ENCODE measurements at regions not wholly inside any gene's neighbourhood (a gene's known extent, or its start where the extent isn't known, plus 50 kb on each side); places are given as distances from the start of the nearest gene placed in this dataset.

DNA sequence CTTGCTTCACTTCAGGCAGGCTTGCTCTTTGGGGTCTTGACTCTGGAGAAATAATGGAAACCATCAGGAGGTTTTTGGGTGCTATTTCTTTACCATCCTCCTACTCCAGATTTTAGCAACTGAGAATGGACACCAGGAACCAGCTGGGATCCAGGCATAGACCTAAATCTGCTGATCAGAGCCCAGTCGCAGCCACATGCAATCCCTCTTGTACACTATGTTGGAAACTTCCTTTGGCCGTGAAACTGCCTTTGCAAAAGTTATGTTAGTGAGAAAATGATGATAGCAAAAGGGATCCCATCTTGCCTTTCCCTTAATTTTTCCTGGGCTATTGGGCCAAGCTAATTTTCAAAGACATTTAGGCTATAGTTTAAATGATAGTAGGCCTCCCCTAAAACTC is 158.8 kb upstream of the ARL4C start:
- H2BK120ac ChIP-seq (ENCODE audit: low read depth, low read length, poor library complexity, severe bottlenecking): no peak overlapping the region
- no peak overlapping the region for H3K56ac ChIP-seq (ENCODE audit: insufficient read length, low read depth, low read length)
- H3K36me3 Mint-ChIP-seq (ENCODE audit: insufficient read depth in 1 of 3, low read depth in 3 of 3): peaks cover 0 to 8% (median 0%) of the 10 kb centered on the region in 3 experiments; a peak in 4 of 7 replicates
- peaks cover 3% of the 10 kb centered on the region in 2 experiments; a peak in 3 of 4 replicates for H3K4me1 Mint-ChIP-seq
- no peak overlapping the region for H4K91ac ChIP-seq (ENCODE audit: insufficient read length, low read depth, low read length)
- H3K27me3 ChIP-seq (ENCODE audit: insufficient read depth, low read length): no peaks in the 10 kb centered on the region
- H3K4me1 ChIP-seq (ENCODE audit: insufficient read depth, low read length): no peaks in the 10 kb centered on the region
- H3K27ac Mint-ChIP-seq: no peak overlapping the region
- H3K79me2 ChIP-seq (ENCODE audit: insufficient read depth, low read length): no peaks in the 10 kb centered on the region
- H3K27me3 Mint-ChIP-seq (ENCODE audit: low read depth): no peaks in the 10 kb centered on the region; the same call in 1 of the 2 replicates
- no CpG with 5 or more reads among the region's 2 CpGs for WGBS (ENCODE audit: extremely low coverage, insufficient read length, low lambda C conversion rate)
- H3K23ac ChIP-seq (ENCODE audit: insufficient read length, low read depth, low read length): no peak overlapping the region
- DNase-seq: no peak
- H2BK20ac ChIP-seq (ENCODE audit: low read depth, low read length, poor library complexity, severe bottlenecking): no peak overlapping the region
- H4K5ac ChIP-seq (ENCODE audit: insufficient read length, low read depth, low read length): no peak overlapping the region
- no peak overlapping the region for H2AK5ac ChIP-seq (ENCODE audit: insufficient read length, low read length)
- no peak overlapping the region for H3K14ac ChIP-seq (ENCODE audit: insufficient read depth, low read length)
- H4K8ac ChIP-seq (replicated peaks; ENCODE audit: insufficient read length, low read depth, low read length): no peak overlapping the region
- H3K23me2 ChIP-seq (ENCODE audit: insufficient read length, low read depth, low read length, poor library complexity, severe bottlenecking): no peaks in the 10 kb centered on the region
- no peaks in the 10 kb centered on the region for H4K20me1 ChIP-seq (ENCODE audit: control insufficient read depth, insufficient read depth, insufficient read length)
- no peak overlapping the region for H3K18ac ChIP-seq (ENCODE audit: insufficient read length, low read depth, low read length)
- H3K4me2 ChIP-seq (ENCODE audit: insufficient read depth, insufficient read length, low read length): no peak overlapping the region
- no peak overlapping the region for H3K4ac ChIP-seq (ENCODE audit: low read depth, low read length)
- no peak overlapping the region for H2BK12ac ChIP-seq (ENCODE audit: insufficient read length, low read depth, low read length)
- H3K4me3 Mint-ChIP-seq: no peak overlapping the region
- no peaks in the 10 kb centered on the region for H3K9me3 ChIP-seq (ENCODE audit: control insufficient read depth, low read depth, low read length)
- peaks cover 0 to 7% of the 10 kb centered on the region in 2 experiments; a peak in 2 of 5 replicates for H3K9me3 Mint-ChIP-seq
- H2AFZ ChIP-seq (ENCODE audit: low read length): no peak overlapping the region
- TF ChIP-seq, protein P1, sequence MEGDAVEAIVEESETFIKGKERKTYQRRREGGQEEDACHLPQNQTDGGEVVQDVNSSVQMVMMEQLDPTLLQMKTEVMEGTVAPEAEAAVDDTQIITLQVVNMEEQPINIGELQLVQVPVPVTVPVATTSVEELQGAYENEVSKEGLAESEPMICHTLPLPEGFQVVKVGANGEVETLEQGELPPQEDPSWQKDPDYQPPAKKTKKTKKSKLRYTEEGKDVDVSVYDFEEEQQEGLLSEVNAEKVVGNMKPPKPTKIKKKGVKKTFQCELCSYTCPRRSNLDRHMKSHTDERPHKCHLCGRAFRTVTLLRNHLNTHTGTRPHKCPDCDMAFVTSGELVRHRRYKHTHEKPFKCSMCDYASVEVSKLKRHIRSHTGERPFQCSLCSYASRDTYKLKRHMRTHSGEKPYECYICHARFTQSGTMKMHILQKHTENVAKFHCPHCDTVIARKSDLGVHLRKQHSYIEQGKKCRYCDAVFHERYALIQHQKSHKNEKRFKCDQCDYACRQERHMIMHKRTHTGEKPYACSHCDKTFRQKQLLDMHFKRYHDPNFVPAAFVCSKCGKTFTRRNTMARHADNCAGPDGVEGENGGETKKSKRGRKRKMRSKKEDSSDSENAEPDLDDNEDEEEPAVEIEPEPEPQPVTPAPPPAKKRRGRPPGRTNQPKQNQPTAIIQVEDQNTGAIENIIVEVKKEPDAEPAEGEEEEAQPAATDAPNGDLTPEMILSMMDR (conservative IDR thresholded peaks at IDR 0.05): no peak
- H3K27ac ChIP-seq (ENCODE audit: insufficient read length, low read depth, low read length): no peak overlapping the region
- no peak overlapping the region for H3K9ac ChIP-seq (ENCODE audit: extremely low read depth, insufficient read length, low read length)
- H3K79me1 ChIP-seq (ENCODE audit: insufficient read depth, low read depth, low read length, poor library complexity, severe bottlenecking): no peaks in the 10 kb centered on the region
- H3T11ph ChIP-seq (ENCODE audit: low read length): no peak overlapping the region
- H2BK15ac ChIP-seq (ENCODE audit: low read depth, low read length): no peak overlapping the region
- no peak overlapping the region for H2BK5ac ChIP-seq (ENCODE audit: insufficient read length, low read length)
